ENCODE measurements at regions not wholly inside any gene's neighbourhood (a gene's known extent, or its start where the extent isn't known, plus 50 kb on each side); places are given as distances from the start of the nearest gene placed in this dataset.

GRCh38 chr9:106111039-106111730 lies 416.8 kb downstream of the TMEM38B start:
- H3K27ac Mint-ChIP-seq (ENCODE audit: unreplicated experiment) = no peak overlapping the region
- no peak overlapping the region for H3K4me3 ChIP-seq (ENCODE audit: low read depth, low read length)
- no peaks in the 10 kb centered on the region for H3K27me3 ChIP-seq (replicated peaks; ENCODE audit: control insufficient read depth, insufficient read depth, low read length)
- no peak overlapping the region for H3K4me3 Mint-ChIP-seq (ENCODE audit: unreplicated experiment)
- CTCF ChIA-PET = no interaction called here
- intact Hi-C loops (cut with micrococcal nuclease; ENCODE audit: unreplicated experiment) = no loop called here
- no peak for DNase-seq
- no peak for TF ChIP-seq CTCF (IDR thresholded peaks at IDR 0.05; ENCODE audit: insufficient read depth in 1 of 2, low read depth in 1 of 2, low read length in 1 of 2, severe bottlenecking in 1 of 2, unreplicated experiment in 1 of 2)
- no peaks in the 10 kb centered on the region for H3K9me3 ChIP-seq
- H3K36me3 ChIP-seq (ENCODE audit: control insufficient read depth, insufficient read depth, low read length) = no peaks in the 10 kb centered on the region
- POLR2A ChIA-PET = no interaction called here
- H3K4me1 ChIP-seq = no peaks in the 10 kb centered on the region
- no TSS peak for BruUV-seq (replicated peaks)
- no peaks in the 10 kb centered on the region for H3K36me3 Mint-ChIP-seq (ENCODE audit: insufficient read depth, unreplicated experiment)
- no peaks in the 10 kb centered on the region for H3K27me3 Mint-ChIP-seq (ENCODE audit: insufficient read depth, unreplicated experiment)
- H3K9me3 Mint-ChIP-seq (ENCODE audit: unreplicated experiment) = no peaks in the 10 kb centered on the region
- H3K4me1 Mint-ChIP-seq (ENCODE audit: low read depth, unreplicated experiment) = no peaks in the 10 kb centered on the region

- Histone ChIP-seq H3K9me3 (no peaks in the 10 kb centered on the region), H3K4me1 (no peaks in the 10 kb centered on the region), H3K27me3 (replicated peaks; ENCODE audit: control insufficient read depth, insufficient read depth, low read length) (no peaks in the 10 kb centered on the region), H3K4me3 (ENCODE audit: low read depth, low read length) (no peak overlapping the region), H3K36me3 (ENCODE audit: control insufficient read depth, insufficient read depth, low read length) (no peaks in the 10 kb centered on the region)
- TF ChIP-seq CTCF (IDR thresholded peaks at IDR 0.05; ENCODE audit: insufficient read depth in 1 of 2, low read depth in 1 of 2, low read length in 1 of 2, severe bottlenecking in 1 of 2, unreplicated experiment in 1 of 2) = no peak
- intact Hi-C loops (cut with micrococcal nuclease; ENCODE audit: unreplicated experiment) = no loop called here
- Mint-ChIP-seq H3K9me3 (ENCODE audit: unreplicated experiment) (no peaks in the 10 kb centered on the region), H3K4me3 (ENCODE audit: unreplicated experiment) (no peak overlapping the region), H3K27me3 (ENCODE audit: insufficient read depth, unreplicated experiment) (no peaks in the 10 kb centered on the region), H3K27ac (ENCODE audit: unreplicated experiment) (no peak overlapping the region), H3K4me1 (ENCODE audit: low read depth, unreplicated experiment) (no peaks in the 10 kb centered on the region), H3K36me3 (ENCODE audit: insufficient read depth, unreplicated experiment) (no peaks in the 10 kb centered on the region)
- ChIA-PET CTCF (no interaction called here), POLR2A (no interaction called here)
- no peak for DNase-seq
- BruUV-seq (replicated peaks) = no TSS peak
Observed at GRCh38 chr9:106112935-106113334, 418.6 kb downstream of the TMEM38B start.

GRCh38 chr9:106119176-106119575 lies 424.8 kb downstream of the TMEM38B start:
- no peaks in the 10 kb centered on the region for H3K36me3 ChIP-seq (ENCODE audit: control insufficient read depth, insufficient read depth, low read length)
- no peak for DNase-seq
- H3K4me1 ChIP-seq = no peaks in the 10 kb centered on the region
- H3K27me3 ChIP-seq (replicated peaks; ENCODE audit: control insufficient read depth, insufficient read depth, low read length) = no peaks in the 10 kb centered on the region
- Mint-ChIP-seq H3K27me3 (ENCODE audit: insufficient read depth, unreplicated experiment) (no peaks in the 10 kb centered on the region), H3K9me3 (ENCODE audit: unreplicated experiment) (no peaks in the 10 kb centered on the region), H3K27ac (ENCODE audit: unreplicated experiment) (no peak overlapping the region), H3K4me3 (ENCODE audit: unreplicated experiment) (no peak overlapping the region), H3K36me3 (ENCODE audit: insufficient read depth, unreplicated experiment) (no peaks in the 10 kb centered on the region), H3K4me1 (ENCODE audit: low read depth, unreplicated experiment) (no peaks in the 10 kb centered on the region)
- CTCF ChIA-PET = no interaction called here
- no peaks in the 10 kb centered on the region for H3K9me3 ChIP-seq
- POLR2A ChIA-PET = no interaction called here
- no peak for TF ChIP-seq CTCF (IDR thresholded peaks at IDR 0.05; ENCODE audit: insufficient read depth in 1 of 2, low read depth in 1 of 2, low read length in 1 of 2, severe bottlenecking in 1 of 2, unreplicated experiment in 1 of 2)
- intact Hi-C loops (cut with micrococcal nuclease; ENCODE audit: unreplicated experiment) = no loop called here
- BruUV-seq (replicated peaks) = no TSS peak
- H3K4me3 ChIP-seq (ENCODE audit: low read depth, low read length) = no peak overlapping the region
